ENCODE measurements at regions not wholly inside any gene's neighbourhood (a gene's known extent, or its start where the extent isn't known, plus 50 kb on each side); places are given as distances from the start of the nearest gene placed in this dataset.

DNA sequence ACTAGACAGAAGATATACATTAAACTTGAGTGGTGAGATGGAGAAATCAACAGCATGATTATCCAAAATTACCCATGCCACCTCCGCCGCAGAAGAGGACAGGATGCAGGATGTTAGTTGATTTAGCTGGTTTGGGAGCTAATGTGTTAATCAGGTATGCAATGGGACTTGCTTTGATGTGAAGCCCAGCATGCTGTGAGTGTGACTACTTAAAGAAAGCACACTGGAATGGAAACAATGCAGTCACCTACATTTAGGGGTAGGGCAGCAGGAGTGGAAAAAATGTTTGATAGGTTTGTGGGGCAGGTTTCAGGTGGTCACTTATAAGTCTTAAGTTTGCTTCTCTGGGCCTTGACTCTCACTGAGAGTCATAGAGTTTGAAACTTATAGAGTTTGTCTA lies 170.0 kb upstream of the DAAM1 start (continued):
- TF ChIP-seq, protein P1, sequence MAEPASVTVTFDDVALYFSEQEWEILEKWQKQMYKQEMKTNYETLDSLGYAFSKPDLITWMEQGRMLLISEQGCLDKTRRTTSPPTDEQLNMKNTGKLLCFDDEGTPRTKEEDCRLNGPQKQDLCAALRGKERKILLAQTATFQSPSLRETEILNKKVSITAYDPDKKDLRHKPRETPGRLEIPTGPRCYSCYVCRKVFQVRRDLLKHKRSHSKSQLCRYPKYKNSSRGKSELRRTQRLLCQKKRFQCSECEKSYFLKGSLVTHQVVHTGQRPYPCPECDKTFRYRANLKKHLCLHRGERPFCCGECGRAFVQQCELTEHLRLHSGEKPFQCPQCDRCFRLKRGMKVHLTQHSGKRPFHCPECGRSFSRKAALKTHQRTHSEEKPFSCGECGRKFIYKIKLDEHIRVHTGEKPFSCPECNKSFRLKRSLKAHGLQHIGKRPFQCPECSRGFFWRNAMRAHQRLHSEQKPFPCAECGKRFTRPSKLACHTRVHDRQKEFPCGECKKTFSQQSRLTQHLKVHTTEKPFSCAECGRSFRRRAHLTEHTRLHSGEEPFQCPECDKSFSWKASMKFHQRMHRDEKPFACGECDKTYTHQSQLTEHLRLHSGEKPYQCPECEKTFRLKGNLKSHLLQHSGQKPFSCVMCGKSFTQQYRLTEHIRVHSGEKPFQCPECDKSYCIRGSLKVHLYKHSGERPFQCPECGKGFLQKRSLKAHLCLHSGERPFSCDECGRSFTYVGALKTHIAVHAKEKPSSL (CRISPR knock-in tag; conservative IDR thresholded peaks at IDR 0.05): no peak
- TF ChIP-seq, protein P2, sequence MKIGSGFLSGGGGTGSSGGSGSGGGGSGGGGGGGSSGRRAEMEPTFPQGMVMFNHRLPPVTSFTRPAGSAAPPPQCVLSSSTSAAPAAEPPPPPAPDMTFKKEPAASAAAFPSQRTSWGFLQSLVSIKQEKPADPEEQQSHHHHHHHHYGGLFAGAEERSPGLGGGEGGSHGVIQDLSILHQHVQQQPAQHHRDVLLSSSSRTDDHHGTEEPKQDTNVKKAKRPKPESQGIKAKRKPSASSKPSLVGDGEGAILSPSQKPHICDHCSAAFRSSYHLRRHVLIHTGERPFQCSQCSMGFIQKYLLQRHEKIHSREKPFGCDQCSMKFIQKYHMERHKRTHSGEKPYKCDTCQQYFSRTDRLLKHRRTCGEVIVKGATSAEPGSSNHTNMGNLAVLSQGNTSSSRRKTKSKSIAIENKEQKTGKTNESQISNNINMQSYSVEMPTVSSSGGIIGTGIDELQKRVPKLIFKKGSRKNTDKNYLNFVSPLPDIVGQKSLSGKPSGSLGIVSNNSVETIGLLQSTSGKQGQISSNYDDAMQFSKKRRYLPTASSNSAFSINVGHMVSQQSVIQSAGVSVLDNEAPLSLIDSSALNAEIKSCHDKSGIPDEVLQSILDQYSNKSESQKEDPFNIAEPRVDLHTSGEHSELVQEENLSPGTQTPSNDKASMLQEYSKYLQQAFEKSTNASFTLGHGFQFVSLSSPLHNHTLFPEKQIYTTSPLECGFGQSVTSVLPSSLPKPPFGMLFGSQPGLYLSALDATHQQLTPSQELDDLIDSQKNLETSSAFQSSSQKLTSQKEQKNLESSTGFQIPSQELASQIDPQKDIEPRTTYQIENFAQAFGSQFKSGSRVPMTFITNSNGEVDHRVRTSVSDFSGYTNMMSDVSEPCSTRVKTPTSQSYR (CRISPR knock-in tag; IDR thresholded peaks at IDR 0.05): no peak

DNA sequence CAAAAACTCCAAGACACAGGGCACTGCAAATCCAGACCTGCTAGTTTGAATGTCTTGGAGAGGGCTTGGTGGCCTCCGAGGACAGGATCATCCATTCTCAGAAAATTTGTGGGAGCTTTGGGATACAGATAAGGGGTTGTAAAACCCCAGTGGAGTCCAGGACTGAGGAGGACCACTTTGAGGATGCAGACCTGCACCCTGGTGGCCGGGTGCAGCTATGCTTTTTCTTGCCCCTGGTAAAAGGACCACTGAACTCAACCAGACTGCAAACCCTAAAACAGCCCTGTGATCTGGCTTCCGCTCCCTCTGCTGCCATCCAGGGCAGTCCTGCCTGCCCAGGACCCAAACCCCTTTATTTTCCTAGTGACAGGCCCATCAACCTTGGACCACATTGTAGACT lies 169.5 kb upstream of the DAAM1 start:
- DNase-seq (ENCODE audit: low spot score): peak; percentile 33
- ATAC-seq: peak; percentile 78
- ChIA-PET POLR2A (no interaction called here), CTCF (interaction anchor here (0.6 to 1.2 kb wide), 15 partner anchors 12 to 518 kb away, joined by 3 to 9 read pairs (median 3); partner anchors contain the start of gene DACT1)
- Mint-ChIP-seq H3K9me3 (no peaks in the 10 kb centered on the region), H3K36me3 (no peaks in the 10 kb centered on the region), H3K4me3 (no peak overlapping the region), H3K4me1 (0 out of 2 replicates have a peak, but pooled peaks cover 2% of the 10 kb centered on the region), H3K27ac (no peak overlapping the region), H3K27me3 (ENCODE audit: low read depth) (no peaks in the 10 kb centered on the region)
- TF ChIP-seq, protein P3, sequence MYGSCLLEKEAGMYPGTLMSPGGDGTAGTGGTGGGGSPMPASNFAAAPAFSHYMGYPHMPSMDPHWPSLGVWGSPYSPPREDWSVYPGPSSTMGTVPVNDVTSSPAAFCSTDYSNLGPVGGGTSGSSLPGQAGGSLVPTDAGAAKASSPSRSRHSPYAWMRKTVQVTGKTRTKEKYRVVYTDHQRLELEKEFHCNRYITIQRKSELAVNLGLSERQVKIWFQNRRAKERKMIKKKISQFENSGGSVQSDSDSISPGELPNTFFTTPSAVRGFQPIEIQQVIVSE (CRISPR knock-in tag; IDR thresholded peaks at IDR 0.05; ENCODE audit: borderline replicate concordance): no peak
- TF ChIP-seq, protein P4, sequence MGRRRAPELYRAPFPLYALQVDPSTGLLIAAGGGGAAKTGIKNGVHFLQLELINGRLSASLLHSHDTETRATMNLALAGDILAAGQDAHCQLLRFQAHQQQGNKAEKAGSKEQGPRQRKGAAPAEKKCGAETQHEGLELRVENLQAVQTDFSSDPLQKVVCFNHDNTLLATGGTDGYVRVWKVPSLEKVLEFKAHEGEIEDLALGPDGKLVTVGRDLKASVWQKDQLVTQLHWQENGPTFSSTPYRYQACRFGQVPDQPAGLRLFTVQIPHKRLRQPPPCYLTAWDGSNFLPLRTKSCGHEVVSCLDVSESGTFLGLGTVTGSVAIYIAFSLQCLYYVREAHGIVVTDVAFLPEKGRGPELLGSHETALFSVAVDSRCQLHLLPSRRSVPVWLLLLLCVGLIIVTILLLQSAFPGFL (CRISPR knock-in tag; IDR thresholded peaks at IDR 0.05; ENCODE audit: borderline replicate concordance): no peak
- no peak for TF ChIP-seq MYBL2 (CRISPR knock-in tag; IDR thresholded peaks at IDR 0.05)
- TF ChIP-seq, protein P5, sequence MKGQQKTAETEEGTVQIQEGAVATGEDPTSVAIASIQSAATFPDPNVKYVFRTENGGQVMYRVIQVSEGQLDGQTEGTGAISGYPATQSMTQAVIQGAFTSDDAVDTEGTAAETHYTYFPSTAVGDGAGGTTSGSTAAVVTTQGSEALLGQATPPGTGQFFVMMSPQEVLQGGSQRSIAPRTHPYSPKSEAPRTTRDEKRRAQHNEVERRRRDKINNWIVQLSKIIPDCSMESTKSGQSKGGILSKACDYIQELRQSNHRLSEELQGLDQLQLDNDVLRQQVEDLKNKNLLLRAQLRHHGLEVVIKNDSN (CRISPR knock-in tag; IDR thresholded peaks at IDR 0.05): no peak
- TF ChIP-seq, protein P6, sequence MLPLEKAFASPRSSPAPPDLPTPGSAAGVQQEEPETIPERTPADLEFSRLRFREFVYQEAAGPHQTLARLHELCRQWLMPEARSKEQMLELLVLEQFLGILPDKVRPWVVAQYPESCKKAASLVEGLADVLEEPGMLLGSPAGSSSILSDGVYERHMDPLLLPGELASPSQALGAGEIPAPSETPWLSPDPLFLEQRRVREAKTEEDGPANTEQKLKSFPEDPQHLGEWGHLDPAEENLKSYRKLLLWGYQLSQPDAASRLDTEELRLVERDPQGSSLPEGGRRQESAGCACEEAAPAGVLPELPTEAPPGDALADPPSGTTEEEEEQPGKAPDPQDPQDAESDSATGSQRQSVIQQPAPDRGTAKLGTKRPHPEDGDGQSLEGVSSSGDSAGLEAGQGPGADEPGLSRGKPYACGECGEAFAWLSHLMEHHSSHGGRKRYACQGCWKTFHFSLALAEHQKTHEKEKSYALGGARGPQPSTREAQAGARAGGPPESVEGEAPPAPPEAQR (CRISPR knock-in tag; IDR thresholded peaks at IDR 0.05): no peak
- TF ChIP-seq TEAD1 (CRISPR knock-in tag; IDR thresholded peaks at IDR 0.05): no peak
- TF ChIP-seq, protein P7, sequence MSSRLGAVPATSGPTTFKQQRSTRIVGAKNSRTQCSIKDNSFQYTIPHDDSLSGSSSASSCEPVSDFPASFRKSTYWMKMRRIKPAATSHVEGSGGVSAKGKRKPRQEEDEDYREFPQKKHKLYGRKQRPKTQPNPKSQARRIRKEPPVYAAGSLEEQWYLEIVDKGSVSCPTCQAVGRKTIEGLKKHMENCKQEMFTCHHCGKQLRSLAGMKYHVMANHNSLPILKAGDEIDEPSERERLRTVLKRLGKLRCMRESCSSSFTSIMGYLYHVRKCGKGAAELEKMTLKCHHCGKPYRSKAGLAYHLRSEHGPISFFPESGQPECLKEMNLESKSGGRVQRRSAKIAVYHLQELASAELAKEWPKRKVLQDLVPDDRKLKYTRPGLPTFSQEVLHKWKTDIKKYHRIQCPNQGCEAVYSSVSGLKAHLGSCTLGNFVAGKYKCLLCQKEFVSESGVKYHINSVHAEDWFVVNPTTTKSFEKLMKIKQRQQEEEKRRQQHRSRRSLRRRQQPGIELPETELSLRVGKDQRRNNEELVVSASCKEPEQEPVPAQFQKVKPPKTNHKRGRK (CRISPR knock-in tag; IDR thresholded peaks at IDR 0.05; ENCODE audit: borderline replicate concordance): no peak
- no peak for TF ChIP-seq NR1H2 (CRISPR knock-in tag; IDR thresholded peaks at IDR 0.05)
- TF ChIP-seq, protein P8, sequence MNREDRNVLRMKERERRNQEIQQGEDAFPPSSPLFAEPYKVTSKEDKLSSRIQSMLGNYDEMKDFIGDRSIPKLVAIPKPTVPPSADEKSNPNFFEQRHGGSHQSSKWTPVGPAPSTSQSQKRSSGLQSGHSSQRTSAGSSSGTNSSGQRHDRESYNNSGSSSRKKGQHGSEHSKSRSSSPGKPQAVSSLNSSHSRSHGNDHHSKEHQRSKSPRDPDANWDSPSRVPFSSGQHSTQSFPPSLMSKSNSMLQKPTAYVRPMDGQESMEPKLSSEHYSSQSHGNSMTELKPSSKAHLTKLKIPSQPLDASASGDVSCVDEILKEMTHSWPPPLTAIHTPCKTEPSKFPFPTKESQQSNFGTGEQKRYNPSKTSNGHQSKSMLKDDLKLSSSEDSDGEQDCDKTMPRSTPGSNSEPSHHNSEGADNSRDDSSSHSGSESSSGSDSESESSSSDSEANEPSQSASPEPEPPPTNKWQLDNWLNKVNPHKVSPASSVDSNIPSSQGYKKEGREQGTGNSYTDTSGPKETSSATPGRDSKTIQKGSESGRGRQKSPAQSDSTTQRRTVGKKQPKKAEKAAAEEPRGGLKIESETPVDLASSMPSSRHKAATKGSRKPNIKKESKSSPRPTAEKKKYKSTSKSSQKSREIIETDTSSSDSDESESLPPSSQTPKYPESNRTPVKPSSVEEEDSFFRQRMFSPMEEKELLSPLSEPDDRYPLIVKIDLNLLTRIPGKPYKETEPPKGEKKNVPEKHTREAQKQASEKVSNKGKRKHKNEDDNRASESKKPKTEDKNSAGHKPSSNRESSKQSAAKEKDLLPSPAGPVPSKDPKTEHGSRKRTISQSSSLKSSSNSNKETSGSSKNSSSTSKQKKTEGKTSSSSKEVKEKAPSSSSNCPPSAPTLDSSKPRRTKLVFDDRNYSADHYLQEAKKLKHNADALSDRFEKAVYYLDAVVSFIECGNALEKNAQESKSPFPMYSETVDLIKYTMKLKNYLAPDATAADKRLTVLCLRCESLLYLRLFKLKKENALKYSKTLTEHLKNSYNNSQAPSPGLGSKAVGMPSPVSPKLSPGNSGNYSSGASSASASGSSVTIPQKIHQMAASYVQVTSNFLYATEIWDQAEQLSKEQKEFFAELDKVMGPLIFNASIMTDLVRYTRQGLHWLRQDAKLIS (CRISPR knock-in tag; IDR thresholded peaks at IDR 0.05; ENCODE audit: borderline replicate concordance): no peak
- TF ChIP-seq, protein P9, sequence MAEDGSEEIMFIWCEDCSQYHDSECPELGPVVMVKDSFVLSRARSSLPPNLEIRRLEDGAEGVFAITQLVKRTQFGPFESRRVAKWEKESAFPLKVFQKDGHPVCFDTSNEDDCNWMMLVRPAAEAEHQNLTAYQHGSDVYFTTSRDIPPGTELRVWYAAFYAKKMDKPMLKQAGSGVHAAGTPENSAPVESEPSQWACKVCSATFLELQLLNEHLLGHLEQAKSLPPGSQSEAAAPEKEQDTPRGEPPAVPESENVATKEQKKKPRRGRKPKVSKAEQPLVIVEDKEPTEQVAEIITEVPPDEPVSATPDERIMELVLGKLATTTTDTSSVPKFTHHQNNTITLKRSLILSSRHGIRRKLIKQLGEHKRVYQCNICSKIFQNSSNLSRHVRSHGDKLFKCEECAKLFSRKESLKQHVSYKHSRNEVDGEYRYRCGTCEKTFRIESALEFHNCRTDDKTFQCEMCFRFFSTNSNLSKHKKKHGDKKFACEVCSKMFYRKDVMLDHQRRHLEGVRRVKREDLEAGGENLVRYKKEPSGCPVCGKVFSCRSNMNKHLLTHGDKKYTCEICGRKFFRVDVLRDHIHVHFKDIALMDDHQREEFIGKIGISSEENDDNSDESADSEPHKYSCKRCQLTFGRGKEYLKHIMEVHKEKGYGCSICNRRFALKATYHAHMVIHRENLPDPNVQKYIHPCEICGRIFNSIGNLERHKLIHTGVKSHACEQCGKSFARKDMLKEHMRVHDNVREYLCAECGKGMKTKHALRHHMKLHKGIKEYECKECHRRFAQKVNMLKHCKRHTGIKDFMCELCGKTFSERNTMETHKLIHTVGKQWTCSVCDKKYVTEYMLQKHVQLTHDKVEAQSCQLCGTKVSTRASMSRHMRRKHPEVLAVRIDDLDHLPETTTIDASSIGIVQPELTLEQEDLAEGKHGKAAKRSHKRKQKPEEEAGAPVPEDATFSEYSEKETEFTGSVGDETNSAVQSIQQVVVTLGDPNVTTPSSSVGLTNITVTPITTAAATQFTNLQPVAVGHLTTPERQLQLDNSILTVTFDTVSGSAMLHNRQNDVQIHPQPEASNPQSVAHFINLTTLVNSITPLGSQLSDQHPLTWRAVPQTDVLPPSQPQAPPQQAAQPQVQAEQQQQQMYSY (CRISPR knock-in tag; IDR thresholded peaks at IDR 0.05): no peak
- TF ChIP-seq, protein P2 (CRISPR knock-in tag; IDR thresholded peaks at IDR 0.05): no peak
